NAMALWA (cell line): ENCODE measurements at regions not wholly inside any gene's neighbourhood (a gene's known extent, or its start where the extent isn't known, plus 50 kb on each side); places are given as distances from the start of the nearest gene placed in this dataset.

Source experiments
- DNase-seq: peaks from one replicate; pipeline ENCODE4 v3.0.0-alpha.2; 2015; ENCODE audit warnings: low spot score

- DNase-seq: no peak
Measured at GRCh38 chr2:121096611-121097010, 188.4 kb downstream of the TFCP2L1 start.

DNA sequence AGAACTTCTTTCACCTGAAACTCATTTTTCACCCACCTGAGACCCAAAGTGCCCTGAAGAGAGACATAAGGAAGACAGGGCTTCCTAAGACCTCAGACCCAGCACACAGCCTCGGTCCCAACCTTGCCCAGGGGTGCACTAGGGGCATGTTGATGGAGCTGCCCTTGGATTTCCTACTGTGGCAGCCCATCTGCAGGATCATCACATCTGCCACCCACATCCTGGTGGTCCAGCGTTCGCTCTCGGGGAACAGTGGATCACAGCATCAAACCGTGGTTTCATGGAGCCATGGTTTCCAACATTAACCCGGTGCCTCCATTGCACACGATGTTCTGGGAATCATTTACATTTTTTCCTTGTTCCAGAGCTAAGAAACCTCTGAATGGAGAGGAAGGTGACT, 186.4 kb downstream of the TFCP2L1 start:
- DNase-seq: no peak

GRCh38 chr2:121099329-121100290, 185.4 kb downstream of the TFCP2L1 start:
- no peak for DNase-seq

GRCh38 chr2:121101093-121101715, 183.8 kb downstream of the TFCP2L1 start:
- DNase-seq: no peak

DNA sequence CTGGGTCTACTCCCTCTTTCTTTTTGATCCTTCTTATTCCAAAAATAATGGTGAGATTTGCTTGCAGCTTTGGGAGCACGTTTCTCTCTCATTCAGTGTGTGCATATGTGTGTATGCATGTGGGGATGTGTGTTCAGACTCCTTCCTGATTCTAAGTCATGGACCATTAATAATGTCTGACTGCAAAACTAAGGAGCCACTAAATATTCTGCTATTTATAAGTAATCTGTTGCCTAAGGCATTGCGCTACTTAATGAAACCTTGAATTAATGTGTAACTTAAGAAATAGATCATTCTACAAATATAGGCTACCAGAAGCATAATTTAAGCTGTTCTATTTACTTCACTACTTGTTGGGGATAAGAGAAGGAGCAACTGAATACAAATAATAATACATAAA, 182.1 kb downstream of the TFCP2L1 start:
- no peak for DNase-seq

DNA sequence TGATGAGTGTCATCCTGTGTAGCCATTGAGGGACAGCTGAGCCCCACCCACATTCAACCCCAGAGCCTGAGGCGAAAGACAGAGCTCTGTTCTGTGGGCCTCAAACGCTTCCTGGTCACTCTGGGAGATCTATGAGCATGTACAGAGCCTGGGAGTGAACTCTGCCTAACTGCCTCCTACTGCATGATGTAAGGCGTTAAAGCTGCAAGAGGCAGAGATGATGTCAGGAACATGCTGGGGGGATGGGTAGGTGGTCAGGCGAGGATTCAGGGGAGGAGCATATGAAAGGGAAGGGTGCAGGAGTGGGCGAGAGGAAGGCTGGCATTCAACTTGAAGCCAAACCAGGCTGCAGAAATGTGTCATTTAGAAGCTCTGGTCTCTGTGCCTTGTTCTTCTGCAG, 181.0 kb downstream of the TFCP2L1 start:
- no peak for DNase-seq

DNA sequence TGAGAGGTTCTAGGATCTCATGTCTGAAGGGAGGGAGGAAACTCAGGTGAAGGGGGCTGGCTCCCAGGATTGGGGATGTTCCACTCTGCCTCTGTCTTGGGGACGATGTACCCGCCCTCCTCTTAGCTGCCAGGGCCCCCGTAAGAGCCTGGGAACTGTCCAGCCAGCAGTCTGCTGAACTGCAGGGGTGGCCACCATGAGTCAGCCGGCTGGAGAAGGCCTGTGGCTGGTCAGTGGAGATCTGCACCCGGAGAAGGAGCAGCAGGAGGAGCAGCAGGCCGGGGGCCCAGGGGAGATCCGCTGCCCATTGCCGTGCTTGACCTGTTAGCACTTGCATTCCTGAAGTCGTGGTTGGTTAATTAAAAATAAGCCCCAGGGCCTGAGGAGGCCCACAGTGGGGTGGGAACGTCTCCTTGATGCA, 180.3 kb downstream of the TFCP2L1 start:
- no peak for DNase-seq

GRCh38 chr2:121110924-121111323, 174.1 kb downstream of the TFCP2L1 start:
- DNase-seq: no peak

GRCh38 chr2:121118951-121119350, 166.1 kb downstream of the TFCP2L1 start:
- no peak for DNase-seq

DNA sequence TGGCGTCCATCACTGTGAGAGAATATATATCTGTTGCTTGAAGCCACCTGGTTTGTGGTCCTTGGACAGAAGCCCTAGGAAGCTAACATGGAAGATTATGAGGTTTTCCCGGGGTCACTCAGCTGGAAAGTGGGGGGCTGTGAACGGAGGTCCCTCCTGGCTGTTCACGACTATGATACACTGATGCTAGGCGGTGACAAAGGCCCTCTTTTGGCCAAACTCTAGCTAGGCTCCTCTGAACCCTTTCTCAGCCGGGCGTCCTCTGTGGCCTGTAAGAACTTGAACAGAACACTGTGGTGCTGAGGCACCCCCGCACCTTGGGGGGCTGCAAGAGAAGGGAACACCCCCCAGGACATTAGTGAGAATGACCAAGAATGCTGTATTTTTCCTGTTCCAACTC, 164.6 kb downstream of the TFCP2L1 start:
- DNase-seq: no peak

DNA sequence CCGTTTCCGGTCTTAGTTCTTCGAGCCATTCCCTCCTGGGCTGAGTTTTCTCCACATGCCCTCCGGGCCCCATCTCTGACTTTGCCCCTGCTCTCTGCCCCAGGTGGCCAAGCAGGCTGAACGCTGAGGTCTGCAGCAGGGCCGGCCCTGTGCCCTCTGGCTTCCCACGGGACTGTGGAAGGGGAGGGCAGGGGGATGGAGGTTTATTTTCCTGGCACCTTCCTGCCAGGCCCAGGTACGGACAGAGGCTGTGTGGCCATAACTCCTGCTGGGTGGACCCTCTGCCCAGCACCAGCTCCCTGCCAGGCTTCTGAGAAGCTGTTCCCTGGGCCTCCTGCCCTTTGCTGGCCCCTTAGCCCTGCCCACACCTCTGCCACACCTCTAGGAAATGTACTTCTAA, 164.0 kb downstream of the TFCP2L1 start:
- DNase-seq: no peak

GRCh38 chr2:121121661-121122060, 163.3 kb downstream of the TFCP2L1 start:
- DNase-seq: no peak

GRCh38 chr2:121123268-121123667, 161.7 kb downstream of the TFCP2L1 start:
- DNase-seq: no peak

GRCh38 chr2:121124330-121124729, 160.7 kb downstream of the TFCP2L1 start:
- DNase-seq: no peak

DNA sequence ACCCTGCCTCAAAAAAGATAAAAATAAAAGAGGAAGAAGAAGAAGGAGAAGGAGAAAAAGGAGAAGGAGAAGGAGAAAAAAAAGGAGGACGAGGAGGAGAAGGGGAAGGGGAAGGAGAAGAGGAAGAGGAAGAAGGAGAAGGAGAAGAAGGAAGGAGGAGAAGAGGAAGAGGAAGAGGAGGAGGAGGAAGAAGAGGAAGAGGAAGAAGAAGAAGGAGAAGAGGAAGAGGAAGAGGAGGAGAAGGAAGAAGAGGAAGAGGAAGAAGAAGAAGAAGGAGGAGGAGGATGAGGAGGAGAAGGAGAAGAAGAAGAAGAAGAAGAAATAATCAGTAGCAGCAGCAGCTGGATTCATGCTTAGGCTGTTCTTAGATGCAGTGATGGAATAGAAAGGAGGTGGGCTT, 159.7 kb downstream of the TFCP2L1 start:
- DNase-seq: no peak

- no peak for DNase-seq
Measured at GRCh38 chr2:121128741-121129659, 156.0 kb downstream of the TFCP2L1 start.

- DNase-seq: no peak
Measured at GRCh38 chr2:121129692-121130091, 155.3 kb downstream of the TFCP2L1 start.

DNA sequence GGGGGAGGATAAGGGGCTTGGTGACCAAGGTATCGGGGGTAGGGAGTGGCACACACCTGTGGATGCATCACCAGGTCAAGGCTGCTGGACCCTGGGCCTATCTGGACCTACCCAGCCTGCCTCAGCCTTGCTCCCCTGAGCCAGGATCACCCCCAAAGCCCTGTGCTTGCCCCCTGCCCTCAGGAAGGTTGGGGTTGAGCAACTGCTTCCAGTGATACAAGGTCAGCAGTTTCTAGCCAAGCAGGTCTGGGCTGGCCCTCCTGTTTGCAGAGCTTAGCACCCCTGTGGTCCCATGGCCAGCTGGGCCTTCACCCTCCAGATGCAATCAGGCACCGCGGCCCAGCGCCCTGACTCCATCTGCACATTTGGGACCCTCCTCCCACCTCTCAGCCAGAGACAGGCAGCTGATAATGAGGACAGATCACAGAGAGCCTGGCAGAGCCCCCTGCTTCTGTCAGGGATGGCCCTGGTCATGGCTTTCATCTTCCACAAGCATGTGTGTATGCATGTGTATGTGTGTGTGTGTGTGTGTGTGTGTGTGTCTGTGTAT, 154.6 kb downstream of the TFCP2L1 start:
- no peak for DNase-seq

DNA sequence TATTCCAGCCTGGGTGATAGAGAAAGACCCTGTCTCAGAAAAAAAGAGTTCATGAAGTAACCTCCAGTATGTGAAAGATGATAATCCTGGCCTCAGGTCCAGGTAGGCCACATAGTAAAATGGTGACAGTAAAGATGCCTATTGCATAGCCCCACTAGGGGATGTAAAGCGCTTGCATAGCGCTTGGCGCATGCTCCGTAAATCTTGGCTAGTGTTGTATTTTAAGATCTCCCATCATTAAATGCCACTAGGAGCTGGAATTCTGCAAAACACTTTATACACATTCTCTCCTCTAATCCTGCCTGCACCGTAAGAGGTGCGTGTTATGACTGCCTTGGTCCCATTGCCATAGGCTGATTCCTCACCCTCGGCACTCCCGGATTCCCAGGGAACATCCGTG, 153.6 kb downstream of the TFCP2L1 start:
- DNase-seq: no peak

DNA sequence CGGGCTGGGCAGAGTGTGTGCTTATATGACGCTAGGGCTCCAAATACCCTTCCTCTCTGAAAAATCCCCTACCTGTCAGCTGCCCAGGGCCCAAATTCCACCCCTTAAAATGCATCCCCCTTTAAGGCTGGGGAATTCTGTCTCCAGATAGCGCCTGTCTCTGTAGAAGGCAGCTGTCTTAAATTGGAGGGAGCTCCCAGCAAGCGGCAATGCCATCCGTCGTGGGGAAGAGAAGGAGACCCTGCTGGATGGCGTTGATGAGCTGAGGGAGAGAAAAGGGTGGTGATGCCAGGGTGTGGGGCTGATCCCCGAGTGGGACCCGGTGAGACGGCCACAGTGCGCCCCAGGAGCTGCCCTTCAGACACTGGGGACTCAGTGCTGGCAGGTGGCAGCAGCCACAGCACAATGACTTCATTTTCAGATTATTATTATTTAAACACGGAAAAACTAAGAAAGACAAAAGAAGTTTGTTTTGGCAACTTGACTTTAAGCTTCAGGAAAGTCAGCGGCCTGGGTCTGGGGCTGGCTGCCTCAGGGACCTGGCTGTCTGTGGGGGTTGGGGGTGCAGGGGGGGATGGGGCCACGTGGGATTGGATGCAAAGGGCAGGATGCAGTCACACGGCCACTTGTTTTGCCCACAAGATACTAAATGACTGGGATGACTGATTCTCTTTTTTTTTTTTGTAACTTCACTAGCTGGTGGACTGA, 152.8 kb downstream of the TFCP2L1 start:
- DNase-seq: no peak

DNA sequence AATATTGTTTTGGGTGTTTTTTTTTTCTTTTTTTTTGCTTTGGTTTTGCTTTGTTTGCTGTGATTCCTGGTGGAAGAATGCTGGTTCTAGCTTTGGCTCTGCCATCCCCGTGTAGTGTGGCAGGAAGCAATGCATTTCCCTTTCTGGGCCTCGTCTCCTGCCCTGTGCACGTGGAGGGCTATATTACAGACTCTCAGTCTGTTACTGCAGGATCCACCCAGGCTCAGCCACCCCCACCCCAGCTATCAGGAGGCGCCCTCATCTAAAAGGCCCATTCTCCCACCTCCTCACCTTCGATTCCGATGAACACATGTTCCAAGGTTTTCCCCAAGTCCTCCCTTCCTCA, 152.3 kb downstream of the TFCP2L1 start:
- no peak for DNase-seq
